ENCODE measurements at regions not wholly inside any gene's neighbourhood (a gene's known extent, or its start where the extent isn't known, plus 50 kb on each side); places are given as distances from the start of the nearest gene placed in this dataset.

DNA sequence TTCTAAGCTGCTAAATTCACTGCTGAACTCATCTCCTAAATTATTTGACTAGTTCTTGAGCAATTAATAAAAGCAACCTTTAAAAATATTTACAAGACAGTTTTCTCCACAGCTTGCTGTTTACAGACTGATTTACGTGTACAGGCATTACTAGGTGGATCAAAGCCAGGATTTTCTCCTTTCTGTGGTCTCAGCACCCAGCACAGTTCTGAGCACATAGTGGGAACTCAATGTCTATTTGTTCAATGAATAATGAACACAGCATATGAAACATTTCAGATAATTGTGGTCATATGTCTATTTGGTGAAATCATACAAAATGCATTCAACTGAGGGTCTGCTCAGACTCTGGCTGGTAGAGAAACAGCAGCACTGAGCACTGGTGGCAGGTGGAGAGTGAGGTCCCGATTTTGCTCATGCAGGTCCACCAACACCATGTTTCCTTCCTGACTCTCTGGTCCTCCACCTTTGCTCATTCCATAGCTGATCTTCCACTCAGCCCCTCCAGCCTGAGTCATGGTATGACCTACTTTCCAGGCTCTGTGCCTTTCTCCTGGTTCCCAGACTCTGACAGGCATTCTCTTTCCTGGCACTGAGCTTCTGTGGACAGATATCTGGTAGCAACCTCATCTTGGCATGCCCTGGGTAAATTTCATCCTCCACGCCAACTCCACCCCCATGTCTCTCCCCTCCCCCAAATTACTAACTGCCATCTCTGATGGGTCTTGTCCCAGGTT, 311.3 kb downstream of the TGFB2 start:
- TF ChIP-seq, protein P1, sequence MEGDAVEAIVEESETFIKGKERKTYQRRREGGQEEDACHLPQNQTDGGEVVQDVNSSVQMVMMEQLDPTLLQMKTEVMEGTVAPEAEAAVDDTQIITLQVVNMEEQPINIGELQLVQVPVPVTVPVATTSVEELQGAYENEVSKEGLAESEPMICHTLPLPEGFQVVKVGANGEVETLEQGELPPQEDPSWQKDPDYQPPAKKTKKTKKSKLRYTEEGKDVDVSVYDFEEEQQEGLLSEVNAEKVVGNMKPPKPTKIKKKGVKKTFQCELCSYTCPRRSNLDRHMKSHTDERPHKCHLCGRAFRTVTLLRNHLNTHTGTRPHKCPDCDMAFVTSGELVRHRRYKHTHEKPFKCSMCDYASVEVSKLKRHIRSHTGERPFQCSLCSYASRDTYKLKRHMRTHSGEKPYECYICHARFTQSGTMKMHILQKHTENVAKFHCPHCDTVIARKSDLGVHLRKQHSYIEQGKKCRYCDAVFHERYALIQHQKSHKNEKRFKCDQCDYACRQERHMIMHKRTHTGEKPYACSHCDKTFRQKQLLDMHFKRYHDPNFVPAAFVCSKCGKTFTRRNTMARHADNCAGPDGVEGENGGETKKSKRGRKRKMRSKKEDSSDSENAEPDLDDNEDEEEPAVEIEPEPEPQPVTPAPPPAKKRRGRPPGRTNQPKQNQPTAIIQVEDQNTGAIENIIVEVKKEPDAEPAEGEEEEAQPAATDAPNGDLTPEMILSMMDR (IDR thresholded peaks at IDR 0.05; ENCODE audit: control extremely low read depth in 1 of 3, insufficient read depth in 1 of 3, low read depth in 1 of 3, low read length in 3 of 3) = no peak
- TF ChIP-seq POLR2A (IDR thresholded peaks at IDR 0.05; ENCODE audit: control extremely low read depth in 1 of 2, low read depth in 2 of 2, low read length in 2 of 2) = no peak
